HT-29 (cell line): ENCODE measurements at regions not wholly inside any gene's neighbourhood (a gene's known extent, or its start where the extent isn't known, plus 50 kb on each side); places are given as distances from the start of the nearest gene placed in this dataset.

Experiments
- DNase-seq: peaks from one replicate; pipeline ENCODE4 v3.0.0-alpha.2; 2015; ENCODE audit warnings: low spot score

DNA sequence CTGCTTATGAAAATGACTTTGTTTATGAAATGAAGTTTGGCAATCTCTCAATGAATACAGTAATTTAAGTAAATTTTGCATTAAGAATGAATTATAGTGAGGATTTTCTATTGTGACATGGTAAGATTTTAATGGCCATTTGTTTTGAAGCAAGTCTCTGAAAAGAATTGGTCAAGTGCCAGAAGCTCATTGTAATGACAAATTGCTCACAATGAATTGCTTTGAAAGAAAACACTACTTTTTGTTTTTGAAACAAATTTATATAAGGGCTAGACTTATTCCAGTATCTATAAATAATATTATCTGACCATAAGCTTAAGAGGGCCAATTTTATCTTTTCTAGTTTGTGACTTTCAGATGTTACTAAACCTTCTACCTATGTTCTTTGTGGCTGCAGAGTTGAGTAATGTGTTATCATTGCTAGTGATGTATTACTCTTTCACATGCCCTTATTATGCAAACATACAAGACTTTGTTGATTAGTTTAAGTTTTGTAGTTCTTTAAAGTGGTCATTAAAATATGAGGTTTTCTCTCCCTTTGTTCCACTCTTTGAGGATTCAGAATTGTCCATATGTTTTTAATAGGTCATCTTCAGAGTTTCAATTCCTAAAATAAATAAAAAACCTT lies 93.0 kb upstream of the ZNF608 start:
- no peak for DNase-seq

DNA sequence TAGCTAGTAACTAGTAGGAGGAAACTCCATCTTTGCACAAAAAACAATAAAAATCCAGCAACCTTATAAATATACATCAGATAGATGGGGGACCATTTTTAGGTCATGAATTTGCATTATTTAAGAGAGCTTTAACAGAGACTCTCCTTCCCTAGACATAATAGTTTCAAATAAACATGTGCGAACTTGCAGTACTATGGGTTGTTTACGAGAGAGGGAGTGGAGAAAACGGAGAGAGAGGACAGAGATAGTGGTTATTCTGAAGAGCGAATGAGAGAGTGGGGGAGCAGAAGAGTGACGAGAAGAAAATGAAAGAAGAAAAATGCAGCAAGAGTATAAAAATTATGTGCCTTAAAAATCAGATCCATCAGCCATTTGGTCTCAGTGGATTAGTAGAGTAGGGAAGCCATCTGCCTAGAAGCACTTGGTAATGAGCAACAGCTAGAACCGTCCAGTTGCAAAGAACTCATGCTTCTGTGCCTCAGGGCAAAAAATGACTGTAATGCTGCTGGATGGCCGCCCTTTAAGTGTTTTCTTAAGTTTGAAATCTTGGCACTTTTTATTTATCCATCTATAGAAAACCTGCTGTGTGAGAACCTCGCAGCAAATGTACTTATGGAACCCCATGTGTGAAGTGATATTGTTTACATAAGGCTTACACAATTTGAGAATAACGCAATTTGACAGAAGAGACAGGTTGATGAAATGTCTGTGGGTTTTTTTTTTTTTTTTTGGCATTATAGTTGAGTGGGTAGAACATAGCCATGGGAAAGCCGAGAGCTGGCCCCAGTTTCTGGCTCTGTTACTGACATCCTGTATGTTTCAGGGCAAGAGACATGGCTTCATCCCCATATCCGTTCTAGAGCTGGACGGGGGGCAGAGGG lies 95.6 kb upstream of the ZNF608 start:
- DNase-seq, result no peak

DNA sequence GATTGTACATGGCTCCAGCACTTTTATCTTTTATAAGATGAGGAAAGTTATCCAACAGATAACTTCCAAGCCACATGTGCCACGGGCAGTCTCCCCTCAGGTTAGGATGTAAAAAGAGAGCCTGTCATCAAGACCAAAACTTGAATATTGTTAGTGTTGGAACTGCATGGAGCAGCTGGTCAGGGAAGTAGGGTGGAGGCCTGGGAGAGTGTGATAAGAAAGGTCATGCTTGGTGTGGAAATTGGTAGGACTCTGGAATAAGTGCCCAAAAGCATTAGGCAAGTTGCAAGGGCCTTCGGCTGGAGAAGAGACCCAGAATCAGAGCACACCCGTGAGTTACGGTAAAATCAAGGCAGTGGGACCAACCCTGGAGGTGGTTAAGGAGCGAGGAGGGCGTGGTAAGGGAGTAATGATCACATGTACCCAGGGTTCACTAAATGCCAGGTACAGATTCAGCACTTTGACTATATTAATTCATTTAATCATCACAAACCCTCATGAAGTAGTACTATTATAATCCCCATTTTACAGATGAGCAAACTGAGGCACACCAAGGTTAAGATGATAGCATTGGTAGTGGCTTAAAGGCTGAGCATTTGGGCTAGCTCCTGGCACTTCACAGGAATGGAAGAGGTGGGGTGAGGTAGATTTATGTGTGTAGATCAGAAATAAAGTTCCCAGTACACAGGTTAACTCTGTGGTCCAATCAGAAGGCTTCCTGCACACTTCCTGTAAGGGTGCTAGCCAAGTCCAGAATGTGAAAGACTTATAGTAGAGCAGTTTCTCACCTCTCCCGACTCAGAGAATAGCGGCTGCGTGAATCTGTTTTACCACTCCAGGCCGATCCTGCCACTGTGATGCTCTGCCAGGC lies 96.5 kb upstream of the ZNF608 start:
- no peak for DNase-seq

DNA sequence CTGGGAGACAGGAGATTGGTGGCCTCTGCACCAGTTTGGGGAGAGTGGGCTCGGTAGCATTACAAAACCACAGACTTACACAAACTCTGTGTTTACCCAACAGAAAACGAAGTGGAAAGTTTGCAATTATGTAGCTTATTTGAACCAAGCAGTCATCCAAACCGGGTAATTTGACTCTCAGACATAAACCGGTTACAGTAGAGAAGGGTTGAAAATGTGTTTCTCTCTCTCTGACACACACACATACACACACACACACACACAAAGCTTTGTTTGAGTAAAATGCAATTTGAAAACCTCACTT lies 97.1 kb upstream of the ZNF608 start:
- DNase-seq, result no peak

DNA sequence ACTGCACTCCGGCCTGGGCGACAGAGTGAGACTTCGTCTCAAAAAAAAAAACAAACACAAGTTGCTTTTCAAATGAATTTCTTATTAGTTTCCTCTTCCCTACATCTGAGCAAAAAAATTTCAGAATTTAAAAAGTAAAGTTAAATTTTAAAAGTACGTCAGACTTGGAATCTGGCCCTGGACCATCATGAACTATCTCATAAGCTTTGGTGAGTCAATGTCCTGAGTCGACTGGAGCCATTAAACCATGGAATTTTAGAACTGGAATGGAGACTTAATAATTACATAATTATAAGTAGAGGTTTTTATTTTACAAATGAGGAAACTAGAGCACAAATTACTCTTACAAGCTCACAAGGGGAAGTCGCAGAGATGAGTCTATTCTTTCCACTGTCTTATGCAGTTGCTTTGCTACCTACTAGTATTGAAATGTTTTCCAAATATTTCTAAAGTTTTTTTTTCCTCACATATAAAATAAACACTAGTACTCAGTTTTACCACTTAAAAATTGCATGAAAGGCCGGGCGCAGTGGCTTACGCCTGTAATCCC lies 98.0 kb upstream of the ZNF608 start:
- no peak for DNase-seq

DNA sequence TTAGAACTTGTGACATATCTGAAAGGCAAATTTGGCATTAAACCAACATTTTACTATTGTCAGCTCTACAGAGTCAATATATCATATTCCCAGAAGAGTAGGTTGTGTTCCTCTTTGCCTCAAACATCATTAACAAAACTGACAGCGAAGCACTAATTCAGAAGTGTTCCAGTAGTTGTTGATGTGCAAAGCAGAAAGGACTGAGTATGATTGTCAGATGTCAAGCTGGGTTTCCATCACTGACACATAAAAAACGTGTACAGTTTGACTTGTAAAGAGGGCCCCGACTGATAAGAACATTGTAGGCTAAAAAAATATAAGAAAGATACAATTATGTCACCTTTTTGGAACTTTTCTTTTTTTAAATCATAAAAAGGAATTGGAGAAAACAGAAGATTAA lies 101.5 kb upstream of the ZNF608 start:
- DNase-seq, result no peak

DNA sequence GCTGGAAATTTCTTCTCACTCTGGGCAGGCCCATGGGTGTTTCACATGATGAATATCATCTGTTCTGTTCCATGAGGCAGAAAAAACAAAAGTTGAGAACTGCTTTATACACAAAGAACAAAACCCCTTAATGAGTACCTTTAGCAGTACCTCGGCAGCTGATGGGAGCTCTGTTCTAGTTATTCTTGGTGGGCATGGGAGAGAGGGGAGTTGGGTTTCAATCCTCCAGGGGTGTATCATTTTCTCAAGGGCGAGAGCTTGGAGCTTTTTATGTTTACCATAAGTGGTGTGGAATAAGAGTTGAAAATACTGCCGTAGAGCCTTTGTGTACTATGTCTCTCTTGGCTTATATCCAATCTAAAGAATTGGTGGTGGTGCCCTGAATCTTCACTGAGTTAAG lies 103.3 kb upstream of the ZNF608 start:
- no peak for DNase-seq

DNA sequence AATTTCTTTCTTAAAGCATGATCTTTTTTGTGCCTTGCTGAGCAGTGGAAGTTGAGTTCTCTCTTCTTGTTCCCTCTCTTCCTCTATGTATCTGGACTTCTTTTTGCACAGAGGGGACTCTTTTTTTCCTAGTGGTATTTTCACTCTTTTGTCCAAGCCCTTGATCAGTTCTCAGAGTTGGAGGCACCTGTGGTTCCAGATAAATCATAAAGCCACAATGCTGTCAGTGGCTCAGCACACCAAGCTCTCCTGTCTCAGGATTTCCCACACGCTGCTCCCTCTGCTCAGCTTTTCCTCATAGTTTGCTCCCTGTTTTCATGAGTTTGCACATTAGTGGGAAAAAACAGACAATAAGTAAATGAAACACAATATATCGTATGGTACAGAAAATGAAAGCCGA lies 110.3 kb upstream of the ZNF608 start:
- no peak for DNase-seq

DNA sequence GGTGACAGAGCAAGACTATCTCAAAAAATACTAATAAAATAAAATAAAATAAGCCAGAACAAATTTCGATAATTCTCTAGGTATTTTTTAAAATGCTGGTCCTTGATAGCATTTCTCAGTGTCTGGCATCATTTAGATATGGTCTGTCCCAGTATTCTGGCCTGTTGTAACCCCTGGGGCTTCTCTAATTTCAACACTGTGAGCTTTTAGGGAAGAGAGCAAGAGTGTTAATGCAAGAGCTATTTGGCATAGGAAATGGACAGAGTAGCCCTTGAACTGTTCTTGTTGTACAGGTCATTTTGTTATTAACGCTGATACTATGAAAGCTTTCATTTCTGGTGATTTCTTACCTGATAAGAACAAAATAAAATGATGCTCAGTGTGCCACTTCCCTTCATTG lies 112.2 kb upstream of the ZNF608 start:
- no peak for DNase-seq

DNA sequence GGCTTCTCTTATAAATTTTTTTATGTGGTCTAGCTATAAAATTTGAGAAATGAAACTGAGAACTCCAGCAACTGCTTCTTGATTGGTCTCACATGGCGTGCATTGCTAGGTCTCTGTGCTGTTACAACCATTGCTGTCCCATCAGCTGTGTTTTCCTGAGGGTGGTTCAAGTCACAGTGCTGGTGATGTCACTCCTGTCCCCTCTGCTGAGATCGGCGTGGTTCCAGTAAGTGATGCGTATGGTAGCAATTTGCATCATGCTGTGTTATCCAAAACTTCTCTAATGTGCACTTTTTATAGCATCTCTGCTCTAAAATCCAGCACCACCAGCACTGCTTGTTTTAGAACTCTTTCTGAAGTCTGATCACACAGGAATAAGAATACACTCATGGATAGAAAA lies 112.6 kb upstream of the ZNF608 start:
- no peak for DNase-seq

DNA sequence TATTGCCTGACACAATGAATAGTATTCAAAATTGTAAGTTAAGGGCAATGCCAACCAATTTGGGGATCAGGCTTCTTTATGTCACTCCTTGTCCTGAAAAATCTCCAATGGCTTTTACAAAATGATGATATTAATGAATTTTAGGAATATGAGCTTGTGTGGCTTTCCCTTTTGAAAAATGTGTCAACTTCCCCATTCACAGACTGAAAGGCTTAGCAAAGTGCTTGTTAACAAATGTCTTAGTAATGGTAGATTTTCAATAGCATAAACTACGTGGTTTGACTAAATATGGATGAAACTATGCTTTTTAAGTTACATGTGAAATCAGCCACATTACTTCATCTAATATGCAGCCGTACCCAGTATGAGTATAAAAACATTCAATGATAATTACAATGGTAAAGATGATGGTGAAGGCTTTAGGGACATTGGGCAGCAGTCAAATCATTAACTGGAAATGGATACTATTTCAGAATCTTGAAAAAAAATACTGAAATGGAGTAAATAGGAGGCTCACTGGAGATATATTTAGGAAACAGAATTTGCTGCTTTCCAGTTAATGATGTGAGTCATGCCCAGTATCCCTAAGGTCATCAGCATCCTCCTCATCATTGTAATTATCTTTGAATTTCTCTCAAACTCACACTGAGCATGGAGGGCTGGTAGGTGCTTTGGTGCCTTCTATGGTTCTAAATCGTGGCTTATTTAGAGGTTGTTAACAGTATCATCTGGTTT lies 113.3 kb upstream of the ZNF608 start:
- no peak for DNase-seq

DNA sequence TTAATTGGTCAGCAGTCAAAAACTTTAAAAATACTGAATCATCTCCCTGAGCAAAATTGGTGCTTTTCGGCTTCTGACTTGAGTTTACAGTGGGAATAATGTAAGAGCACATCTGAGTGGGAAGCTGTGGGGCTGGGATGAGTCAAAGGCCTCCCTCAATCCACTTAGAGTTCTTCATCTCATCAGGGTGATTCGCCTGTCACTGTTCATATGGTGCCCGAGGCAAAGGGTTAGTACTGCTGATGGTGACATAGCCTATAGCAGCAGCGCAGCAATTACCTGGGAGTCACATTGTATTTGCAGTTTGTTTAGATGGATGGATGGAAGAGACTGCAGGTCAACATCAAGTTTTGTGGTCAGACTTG lies 113.8 kb upstream of the ZNF608 start:
- no peak for DNase-seq

DNA sequence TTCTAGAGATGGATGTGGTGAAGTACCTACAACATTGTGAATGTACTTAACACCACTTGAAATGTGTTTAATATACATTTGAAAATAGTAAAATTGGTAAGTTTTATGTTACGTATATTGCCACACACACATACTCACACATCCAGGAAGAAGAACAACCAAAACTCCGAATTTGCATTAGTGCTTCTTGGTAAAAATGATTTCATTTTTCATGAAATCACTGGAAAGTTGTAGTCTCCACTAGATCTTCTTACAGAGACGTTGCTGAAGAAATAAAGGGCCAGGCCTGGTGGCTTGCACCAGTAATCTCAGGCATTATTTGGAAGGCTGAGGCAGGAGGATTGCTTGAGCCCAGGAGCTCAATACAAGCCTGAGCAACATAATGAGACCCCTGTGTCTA lies 118.6 kb upstream of the ZNF608 start:
- DNase-seq, result no peak

DNA sequence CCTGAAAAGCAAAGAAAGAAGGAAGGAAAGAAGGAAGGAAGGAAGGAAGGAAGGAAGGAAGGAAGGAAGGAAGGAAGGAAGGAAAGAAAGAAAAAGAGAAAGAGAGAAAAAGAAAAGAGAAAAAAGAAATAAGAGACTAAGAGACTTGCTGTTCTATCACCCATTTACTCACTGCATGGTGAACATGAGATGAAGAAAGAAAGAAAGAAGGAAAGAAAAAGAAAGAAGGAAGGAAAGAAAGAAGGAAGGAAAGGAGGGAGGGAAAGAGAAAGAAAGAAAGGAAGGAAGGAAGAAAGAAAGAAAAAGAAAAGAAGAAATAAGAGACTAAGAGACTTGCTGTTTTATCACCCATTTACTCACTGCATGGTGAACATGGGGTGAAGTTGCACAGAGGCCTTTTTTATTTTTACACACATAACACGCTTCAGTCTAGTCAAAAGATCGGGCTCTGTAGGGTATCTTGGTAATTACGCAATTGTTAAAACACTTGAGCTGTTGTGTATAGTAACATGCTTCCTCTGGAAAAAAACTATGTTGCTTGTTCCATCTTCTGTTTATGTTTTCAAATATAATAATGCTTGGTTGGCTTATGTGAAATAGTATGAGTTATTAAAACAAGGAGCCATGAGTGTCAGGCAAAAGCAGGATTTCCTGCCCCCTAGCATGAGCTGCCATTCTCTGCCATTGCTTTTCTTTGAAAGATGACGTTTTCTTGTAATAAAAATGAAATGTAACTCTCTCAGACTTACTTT lies 119.3 kb upstream of the ZNF608 start:
- DNase-seq, result no peak

DNA sequence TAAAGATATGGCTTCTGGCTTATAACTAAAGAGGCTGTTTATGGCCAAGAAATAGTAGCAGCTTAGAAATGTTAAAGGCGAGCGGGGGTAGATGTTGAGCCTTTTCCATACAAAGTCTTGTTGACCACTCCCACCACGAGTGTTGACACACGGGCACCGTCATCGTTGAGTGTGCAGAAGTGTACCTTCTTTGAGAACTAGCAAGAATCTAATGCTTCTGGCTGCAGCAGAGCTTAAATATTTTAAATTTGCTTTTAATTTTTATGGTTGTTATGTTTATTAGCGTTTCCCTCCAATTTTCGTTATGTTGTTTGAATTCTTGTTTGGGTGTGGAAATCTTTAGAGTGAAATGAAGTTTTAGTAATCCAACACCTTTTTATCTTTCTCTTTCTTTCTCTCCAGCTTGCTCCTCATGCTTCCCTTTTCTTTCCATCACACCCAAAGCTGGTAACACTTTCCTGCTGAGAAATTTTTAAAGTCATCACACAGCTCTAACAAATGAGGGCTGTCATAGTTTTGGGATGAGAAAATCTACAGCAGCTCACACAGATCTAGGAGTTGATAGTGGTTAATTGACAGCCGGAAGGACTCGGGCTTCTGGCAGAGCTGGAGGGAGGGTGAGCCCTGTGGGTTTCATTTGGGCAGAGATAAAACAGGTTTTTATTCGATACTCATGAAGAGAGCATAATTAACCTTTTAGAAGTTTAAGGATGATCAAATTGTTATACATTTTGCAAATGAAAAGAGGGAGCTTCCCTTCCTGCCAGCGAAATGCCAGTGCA lies 120.1 kb upstream of the ZNF608 start:
- DNase-seq, result peak; percentile 7

DNA sequence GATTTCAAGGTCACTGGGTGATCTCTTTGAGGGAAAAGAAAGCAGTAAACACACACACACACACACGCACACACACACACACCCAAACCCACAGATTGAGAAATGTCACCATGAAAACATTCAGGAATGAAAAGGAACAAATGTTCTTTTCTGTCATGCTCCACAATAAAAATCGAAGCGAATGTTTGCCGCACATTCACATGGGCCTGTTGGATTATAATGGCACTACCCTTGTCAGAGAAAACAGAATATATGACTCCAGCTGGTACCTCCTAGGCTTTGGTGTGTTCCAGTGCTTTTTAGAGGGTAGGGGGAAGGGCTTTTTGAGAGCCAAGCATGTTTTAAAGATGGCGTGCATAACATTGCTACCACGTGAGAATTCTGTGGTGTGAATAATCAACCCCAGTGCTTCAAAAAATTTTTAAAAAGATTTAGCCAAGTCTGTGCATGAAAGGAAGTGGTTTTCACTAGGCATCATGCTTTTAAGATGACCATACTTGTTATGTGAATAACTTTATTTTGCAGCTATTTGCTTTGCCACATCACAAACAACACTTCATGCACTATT lies 120.8 kb upstream of the ZNF608 start:
- no peak for DNase-seq

DNA sequence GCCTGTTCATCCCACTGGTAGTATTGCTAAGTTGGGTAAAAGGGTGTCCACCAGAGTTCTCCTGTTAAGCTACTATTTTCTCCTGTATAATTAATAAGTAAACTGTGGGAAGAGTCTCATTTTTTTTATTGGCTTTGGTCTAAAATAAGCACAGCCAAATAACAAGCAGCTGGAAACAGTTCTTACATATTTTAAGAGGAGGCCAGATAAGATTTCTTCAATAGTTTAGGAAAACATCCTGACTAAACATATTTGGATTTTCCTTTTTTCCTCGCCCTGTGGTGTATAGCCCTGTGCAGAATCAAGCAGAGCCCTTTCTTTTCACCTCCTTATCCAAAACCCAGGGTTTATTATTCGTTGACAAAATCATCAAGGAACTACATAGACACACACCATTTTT lies 122.2 kb upstream of the ZNF608 start:
- DNase-seq, result no peak

DNA sequence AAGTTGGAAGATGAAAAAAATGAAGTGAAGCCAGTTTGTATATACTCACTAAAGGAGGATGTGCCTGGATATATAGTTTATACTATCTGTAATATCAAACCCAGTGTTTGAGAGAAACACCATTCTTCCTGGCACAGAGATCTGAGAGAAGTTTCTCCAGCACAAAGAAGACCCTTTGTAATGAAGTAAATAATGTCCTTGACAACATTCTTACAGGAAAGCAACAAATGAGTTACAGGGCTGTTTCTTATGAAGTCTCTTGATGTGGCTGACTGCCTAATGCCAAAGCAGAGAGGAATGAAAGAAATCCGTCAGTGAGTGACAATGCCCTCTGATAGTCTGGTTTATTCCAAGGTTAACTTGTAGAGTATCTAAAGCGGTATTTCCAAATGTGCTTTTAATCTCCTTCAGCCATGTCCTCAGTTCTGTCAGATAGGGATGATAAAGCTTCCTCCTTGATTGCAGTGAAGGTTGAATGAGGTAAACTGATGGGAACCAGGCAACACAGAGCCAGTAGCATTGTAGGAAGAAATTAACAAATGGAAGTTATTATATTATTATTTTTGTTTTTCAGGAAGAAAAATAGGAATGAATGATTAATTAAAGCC lies 123.1 kb upstream of the ZNF608 start:
- no peak for DNase-seq

DNA sequence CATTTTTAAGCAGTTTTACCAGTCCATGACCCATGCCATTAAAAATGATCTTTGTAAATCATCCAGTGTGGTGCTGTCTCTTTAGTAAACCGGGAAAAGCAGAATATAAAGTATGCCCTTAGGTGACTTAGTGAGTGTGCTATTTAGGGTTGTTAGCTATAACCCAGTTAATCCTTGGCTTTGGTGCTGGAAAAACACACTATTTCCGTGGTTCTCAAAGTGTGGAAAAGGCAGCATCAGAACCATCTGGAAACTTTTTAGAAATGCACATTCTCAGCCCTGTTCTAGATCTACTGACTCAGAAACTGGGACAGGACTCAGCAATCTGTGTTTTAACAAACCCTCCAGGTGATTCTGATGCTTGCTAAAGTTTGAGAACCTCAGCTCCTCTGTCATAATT lies 123.6 kb upstream of the ZNF608 start:
- DNase-seq, result no peak
